ENCODE measurements at regions not wholly inside any gene's neighbourhood (a gene's known extent, or its start where the extent isn't known, plus 50 kb on each side); places are given as distances from the start of the nearest gene placed in this dataset.

GRCh38 chr9:85215961-85216360, 525.8 kb downstream of the AGTPBP1 start:
- no TSS peak for BruUV-seq (replicated peaks)
- in situ Hi-C loops (cut with MboI): no loop called here

More at GRCh38 chr9:85215961-85216360, 525.8 kb downstream of the AGTPBP1 start:
- H3K27ac ChIP-seq (ENCODE audit: extremely low read depth, low read depth, low read length): no peak overlapping the region
- POLR2A ChIA-PET: no interaction called here
- no peak for DNase-seq (ENCODE audit: extremely low read depth in 1 of 4, low spot score in 3 of 4)
- no peaks in the 10 kb centered on the region for H3K27me3 ChIP-seq (ENCODE audit: control insufficient read depth in 2 of 2, insufficient read depth in 2 of 2, low read length in 2 of 2)
- no peaks in the 10 kb centered on the region for H3K9me3 ChIP-seq (replicated peaks; ENCODE audit: control insufficient read depth, insufficient read depth, low read depth, low read length)
- no peak for FAIRE-seq
- CTCF ChIA-PET (ENCODE audit: low intra/inter-chr PET ratio): no interaction called here
- no peaks in the 10 kb centered on the region for H3K79me2 ChIP-seq (ENCODE audit: control insufficient read depth, insufficient read depth, low read length)
- no peak overlapping the region for H3K4me2 ChIP-seq (ENCODE audit: insufficient read depth, low read length)
- H3K9ac ChIP-seq (ENCODE audit: insufficient read depth in 1 of 2, low read depth in 2 of 2, low read length in 2 of 2): no peak overlapping the region
- no peak overlapping the region for H3K4me3 ChIP-seq
- H3K36me3 ChIP-seq (ENCODE audit: control insufficient read depth, insufficient read depth, low read length): no peaks in the 10 kb centered on the region
- H3K4me1 ChIP-seq (replicated peaks in 1 of 2; ENCODE audit: control insufficient read depth in 2 of 2, insufficient read depth in 2 of 2, low read length in 2 of 2): no peaks in the 10 kb centered on the region
- no peaks in the 10 kb centered on the region for H3K9me1 ChIP-seq (ENCODE audit: control insufficient read depth, insufficient read depth, low read length)
- ATAC-seq: no peak
- no peak for TF ChIP-seq RBM17 (IDR thresholded peaks at IDR 0.05; ENCODE audit: borderline replicate concordance, low read depth, low read length)
- no peak for TF ChIP-seq FOXP1 (CRISPR knock-in tag; IDR thresholded peaks at IDR 0.05)
- no peak for TF ChIP-seq HLTF (IDR thresholded peaks at IDR 0.05)
- TF ChIP-seq CXXC5 (CRISPR knock-in tag; IDR thresholded peaks at IDR 0.05): no peak
- TF ChIP-seq JUND (IDR thresholded peaks at IDR 0.05; ENCODE audit: borderline replicate concordance, low read depth, low read length): no peak
- no peak for TF ChIP-seq JUND (tag; IDR thresholded peaks at IDR 0.05; ENCODE audit: borderline replicate concordance, low read depth, low read length)
- TF ChIP-seq STAT5B (CRISPR knock-in tag; IDR thresholded peaks at IDR 0.05): no peak
- TF ChIP-seq SMARCB1 (IDR thresholded peaks at IDR 0.05; ENCODE audit: insufficient read length, low read depth): no peak
- TF ChIP-seq CUX1 (CRISPR knock-in tag; IDR thresholded peaks at IDR 0.05): no peak
- no peak for TF ChIP-seq PTBP1 (IDR thresholded peaks at IDR 0.05; ENCODE audit: low read depth, low read length)
- TF ChIP-seq CAMTA2 (CRISPR knock-in tag; conservative IDR thresholded peaks at IDR 0.05): no peak
- no peak for TF ChIP-seq POLR3G (IDR thresholded peaks at IDR 0.05; ENCODE audit: extremely low read depth, insufficient read length, insufficient replicate concordance)
- no peak for TF ChIP-seq ZSCAN32 (CRISPR knock-in tag; IDR thresholded peaks at IDR 0.05)
- no peak for TF ChIP-seq ASH1L (IDR thresholded peaks at IDR 0.05; ENCODE audit: borderline replicate concordance, low read depth, partially characterized antibody)
- TF ChIP-seq ZNF143 (CRISPR knock-in tag; IDR thresholded peaks at IDR 0.05): no peak
- no peak for TF ChIP-seq PYGO2 (tag; IDR thresholded peaks at IDR 0.05)
- no peak for TF ChIP-seq NR0B1 (IDR thresholded peaks at IDR 0.05; ENCODE audit: partially characterized antibody)
- TF ChIP-seq RHOXF2B (CRISPR knock-in tag; conservative IDR thresholded peaks at IDR 0.05): no peak
- no peak for TF ChIP-seq E2F5 (CRISPR knock-in tag; IDR thresholded peaks at IDR 0.05)
- no peak for TF ChIP-seq ZNF57 (CRISPR knock-in tag; IDR thresholded peaks at IDR 0.05)
- intact Hi-C loops (cut with micrococcal nuclease): no loop called here
- no peak overlapping the region for H2AFZ ChIP-seq (ENCODE audit: low read depth, low read length)
- H4K20me1 ChIP-seq (replicated peaks; ENCODE audit: control insufficient read depth, insufficient read depth, low read length): no peaks in the 10 kb centered on the region
